ENCODE measurements at regions not wholly inside any gene's neighbourhood (a gene's known extent, or its start where the extent isn't known, plus 50 kb on each side); places are given as distances from the start of the nearest gene placed in this dataset.

GRCh38 chr6:88480816-88481215, 314.7 kb upstream of the CNR1 start:
- no peak for TF ChIP-seq POLR2A (IDR thresholded peaks at IDR 0.05)
- TF ChIP-seq CTCF (IDR thresholded peaks at IDR 0.05), result no peak
- no peak for TF ChIP-seq EP300 (IDR thresholded peaks at IDR 0.05)

Data from tibial nerve (tissue), 4 donors.